ENCODE measurements at regions not wholly inside any gene's neighbourhood (a gene's known extent, or its start where the extent isn't known, plus 50 kb on each side); places are given as distances from the start of the nearest gene placed in this dataset.

DNA sequence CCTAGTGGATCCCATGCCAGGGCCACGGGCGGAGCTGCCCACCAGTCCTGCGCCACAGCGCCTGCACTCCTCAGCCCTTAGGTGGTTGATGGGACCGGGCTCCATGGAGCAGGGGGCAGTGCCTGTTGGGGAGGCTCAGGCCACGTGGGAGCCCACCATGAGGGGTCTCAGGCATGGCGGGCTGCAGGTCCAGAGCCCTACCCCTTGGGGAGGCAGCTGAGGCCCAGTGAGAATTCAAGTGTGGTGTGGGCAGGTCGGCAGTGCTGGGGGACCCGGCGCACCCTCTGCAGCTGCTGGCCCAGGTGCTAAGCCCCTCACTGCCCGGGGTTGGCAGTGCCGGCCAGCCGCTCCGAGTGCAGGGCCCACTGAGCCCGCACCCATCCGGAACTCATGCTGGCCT is 139.8 kb upstream of the LYZL2 start:
- TF ChIP-seq ZNF565 (CRISPR knock-in tag; conservative IDR thresholded peaks at IDR 0.05; ENCODE audit: low read depth) (no peak), OSR1 (CRISPR knock-in tag; IDR thresholded peaks at IDR 0.05) (no peak), BACH2 (CRISPR knock-in tag; IDR thresholded peaks at IDR 0.05; ENCODE audit: borderline replicate concordance) (no peak), CSDC2 (CRISPR knock-in tag; IDR thresholded peaks at IDR 0.05) (no peak), ZNF8 (CRISPR knock-in tag; IDR thresholded peaks at IDR 0.05) (no peak), PPARA (CRISPR knock-in tag; IDR thresholded peaks at IDR 0.05; ENCODE audit: borderline replicate concordance) (no peak), ZFP3 (CRISPR knock-in tag; IDR thresholded peaks at IDR 0.05) (no peak), TCF4 (CRISPR knock-in tag; IDR thresholded peaks at IDR 0.05; ENCODE audit: borderline replicate concordance) (no peak), SNAI2 (CRISPR knock-in tag; IDR thresholded peaks at IDR 0.05) (no peak), ZNF70 (CRISPR knock-in tag; IDR thresholded peaks at IDR 0.05) (no peak), ESRRG (CRISPR knock-in tag; IDR thresholded peaks at IDR 0.05) (no peak)
- TF ChIP-seq, protein P1, sequence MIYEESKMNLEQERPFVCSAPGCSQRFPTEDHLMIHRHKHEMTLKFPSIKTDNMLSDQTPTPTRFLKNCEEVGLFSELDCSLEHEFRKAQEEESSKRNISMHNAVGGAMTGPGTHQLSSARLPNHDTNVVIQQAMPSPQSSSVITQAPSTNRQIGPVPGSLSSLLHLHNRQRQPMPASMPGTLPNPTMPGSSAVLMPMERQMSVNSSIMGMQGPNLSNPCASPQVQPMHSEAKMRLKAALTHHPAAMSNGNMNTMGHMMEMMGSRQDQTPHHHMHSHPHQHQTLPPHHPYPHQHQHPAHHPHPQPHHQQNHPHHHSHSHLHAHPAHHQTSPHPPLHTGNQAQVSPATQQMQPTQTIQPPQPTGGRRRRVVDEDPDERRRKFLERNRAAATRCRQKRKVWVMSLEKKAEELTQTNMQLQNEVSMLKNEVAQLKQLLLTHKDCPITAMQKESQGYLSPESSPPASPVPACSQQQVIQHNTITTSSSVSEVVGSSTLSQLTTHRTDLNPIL (CRISPR knock-in tag; IDR thresholded peaks at IDR 0.05; ENCODE audit: low read depth): no peak
- TF ChIP-seq, protein P2, sequence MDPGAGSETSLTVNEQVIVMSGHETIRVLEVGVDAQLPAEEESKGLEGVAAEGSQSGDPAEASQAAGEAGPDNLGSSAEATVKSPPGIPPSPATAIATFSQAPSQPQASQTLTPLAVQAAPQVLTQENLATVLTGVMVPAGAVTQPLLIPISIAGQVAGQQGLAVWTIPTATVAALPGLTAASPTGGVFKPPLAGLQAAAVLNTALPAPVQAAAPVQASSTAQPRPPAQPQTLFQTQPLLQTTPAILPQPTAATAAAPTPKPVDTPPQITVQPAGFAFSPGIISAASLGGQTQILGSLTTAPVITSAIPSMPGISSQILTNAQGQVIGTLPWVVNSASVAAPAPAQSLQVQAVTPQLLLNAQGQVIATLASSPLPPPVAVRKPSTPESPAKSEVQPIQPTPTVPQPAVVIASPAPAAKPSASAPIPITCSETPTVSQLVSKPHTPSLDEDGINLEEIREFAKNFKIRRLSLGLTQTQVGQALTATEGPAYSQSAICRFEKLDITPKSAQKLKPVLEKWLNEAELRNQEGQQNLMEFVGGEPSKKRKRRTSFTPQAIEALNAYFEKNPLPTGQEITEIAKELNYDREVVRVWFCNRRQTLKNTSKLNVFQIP (CRISPR knock-in tag; IDR thresholded peaks at IDR 0.05; ENCODE audit: borderline replicate concordance, low read depth): no peak
- TF ChIP-seq, protein P3, sequence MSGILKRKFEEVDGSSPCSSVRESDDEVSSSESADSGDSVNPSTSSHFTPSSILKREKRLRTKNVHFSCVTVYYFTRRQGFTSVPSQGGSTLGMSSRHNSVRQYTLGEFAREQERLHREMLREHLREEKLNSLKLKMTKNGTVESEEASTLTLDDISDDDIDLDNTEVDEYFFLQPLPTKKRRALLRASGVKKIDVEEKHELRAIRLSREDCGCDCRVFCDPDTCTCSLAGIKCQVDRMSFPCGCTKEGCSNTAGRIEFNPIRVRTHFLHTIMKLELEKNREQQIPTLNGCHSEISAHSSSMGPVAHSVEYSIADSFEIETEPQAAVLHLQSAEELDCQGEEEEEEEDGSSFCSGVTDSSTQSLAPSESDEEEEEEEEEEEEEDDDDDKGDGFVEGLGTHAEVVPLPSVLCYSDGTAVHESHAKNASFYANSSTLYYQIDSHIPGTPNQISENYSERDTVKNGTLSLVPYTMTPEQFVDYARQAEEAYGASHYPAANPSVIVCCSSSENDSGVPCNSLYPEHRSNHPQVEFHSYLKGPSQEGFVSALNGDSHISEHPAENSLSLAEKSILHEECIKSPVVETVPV (CRISPR knock-in tag; IDR thresholded peaks at IDR 0.05): no peak
- TF ChIP-seq, protein P4, sequence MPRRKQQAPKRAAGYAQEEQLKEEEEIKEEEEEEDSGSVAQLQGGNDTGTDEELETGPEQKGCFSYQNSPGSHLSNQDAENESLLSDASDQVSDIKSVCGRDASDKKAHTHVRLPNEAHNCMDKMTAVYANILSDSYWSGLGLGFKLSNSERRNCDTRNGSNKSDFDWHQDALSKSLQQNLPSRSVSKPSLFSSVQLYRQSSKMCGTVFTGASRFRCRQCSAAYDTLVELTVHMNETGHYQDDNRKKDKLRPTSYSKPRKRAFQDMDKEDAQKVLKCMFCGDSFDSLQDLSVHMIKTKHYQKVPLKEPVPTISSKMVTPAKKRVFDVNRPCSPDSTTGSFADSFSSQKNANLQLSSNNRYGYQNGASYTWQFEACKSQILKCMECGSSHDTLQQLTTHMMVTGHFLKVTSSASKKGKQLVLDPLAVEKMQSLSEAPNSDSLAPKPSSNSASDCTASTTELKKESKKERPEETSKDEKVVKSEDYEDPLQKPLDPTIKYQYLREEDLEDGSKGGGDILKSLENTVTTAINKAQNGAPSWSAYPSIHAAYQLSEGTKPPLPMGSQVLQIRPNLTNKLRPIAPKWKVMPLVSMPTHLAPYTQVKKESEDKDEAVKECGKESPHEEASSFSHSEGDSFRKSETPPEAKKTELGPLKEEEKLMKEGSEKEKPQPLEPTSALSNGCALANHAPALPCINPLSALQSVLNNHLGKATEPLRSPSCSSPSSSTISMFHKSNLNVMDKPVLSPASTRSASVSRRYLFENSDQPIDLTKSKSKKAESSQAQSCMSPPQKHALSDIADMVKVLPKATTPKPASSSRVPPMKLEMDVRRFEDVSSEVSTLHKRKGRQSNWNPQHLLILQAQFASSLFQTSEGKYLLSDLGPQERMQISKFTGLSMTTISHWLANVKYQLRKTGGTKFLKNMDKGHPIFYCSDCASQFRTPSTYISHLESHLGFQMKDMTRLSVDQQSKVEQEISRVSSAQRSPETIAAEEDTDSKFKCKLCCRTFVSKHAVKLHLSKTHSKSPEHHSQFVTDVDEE (CRISPR knock-in tag; IDR thresholded peaks at IDR 0.05): no peak
- TF ChIP-seq, protein P5, sequence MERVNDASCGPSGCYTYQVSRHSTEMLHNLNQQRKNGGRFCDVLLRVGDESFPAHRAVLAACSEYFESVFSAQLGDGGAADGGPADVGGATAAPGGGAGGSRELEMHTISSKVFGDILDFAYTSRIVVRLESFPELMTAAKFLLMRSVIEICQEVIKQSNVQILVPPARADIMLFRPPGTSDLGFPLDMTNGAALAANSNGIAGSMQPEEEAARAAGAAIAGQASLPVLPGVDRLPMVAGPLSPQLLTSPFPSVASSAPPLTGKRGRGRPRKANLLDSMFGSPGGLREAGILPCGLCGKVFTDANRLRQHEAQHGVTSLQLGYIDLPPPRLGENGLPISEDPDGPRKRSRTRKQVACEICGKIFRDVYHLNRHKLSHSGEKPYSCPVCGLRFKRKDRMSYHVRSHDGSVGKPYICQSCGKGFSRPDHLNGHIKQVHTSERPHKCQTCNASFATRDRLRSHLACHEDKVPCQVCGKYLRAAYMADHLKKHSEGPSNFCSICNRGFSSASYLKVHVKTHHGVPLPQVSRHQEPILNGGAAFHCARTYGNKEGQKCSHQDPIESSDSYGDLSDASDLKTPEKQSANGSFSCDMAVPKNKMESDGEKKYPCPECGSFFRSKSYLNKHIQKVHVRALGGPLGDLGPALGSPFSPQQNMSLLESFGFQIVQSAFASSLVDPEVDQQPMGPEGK (CRISPR knock-in tag; IDR thresholded peaks at IDR 0.05; ENCODE audit: borderline replicate concordance): no peak
- no peak for ATAC-seq

DNA sequence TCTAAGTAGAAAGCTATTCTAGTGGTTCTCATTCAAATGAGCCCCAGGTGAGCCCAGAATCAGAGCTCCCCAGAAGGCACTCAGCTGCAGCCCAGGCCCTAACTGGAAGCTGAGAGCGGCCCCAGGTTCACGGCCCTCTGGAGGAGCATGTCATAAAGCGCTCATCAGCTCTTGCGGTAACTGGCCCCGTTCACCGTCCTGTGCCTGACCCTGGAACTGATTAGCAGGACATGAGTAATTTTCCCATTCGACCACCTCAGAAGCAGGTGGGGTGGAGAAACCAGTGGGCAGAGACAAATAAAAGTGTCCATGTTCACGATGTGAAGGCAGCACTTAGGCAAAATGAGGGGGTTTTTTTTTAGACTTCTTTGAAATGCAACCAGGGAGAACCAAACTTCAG is 136.1 kb upstream of the LYZL2 start:
- no peak for TF ChIP-seq SNAI2 (CRISPR knock-in tag; IDR thresholded peaks at IDR 0.05)
- no peak for ATAC-seq

DNA sequence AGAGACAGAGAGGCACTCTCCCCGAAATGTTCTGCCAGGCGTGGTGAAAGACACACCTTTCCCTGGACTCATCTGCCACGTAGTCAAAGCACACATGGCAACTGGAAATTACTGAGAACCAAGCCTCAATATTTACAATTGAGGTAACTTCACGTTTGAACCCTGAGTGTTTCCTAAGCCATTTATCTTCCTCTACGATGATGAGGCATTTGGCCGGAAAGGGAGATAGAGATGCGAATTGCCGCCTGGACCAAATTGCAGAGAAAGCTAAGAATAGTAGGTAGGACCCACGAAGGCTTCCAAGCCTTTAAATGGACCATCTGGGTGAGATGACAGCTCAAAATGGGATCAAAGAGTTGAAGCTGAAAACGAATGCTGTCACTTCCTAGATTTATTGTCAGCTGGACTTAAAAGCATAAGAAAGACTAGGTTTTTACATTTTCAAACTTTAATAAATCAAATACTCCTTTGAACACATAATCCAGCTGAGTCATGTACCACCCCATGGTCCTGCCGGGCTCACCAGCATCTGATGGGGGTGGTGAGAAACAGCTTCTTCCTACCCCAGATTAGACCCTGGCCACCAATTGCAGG is 135.6 kb upstream of the LYZL2 start:
- no peak for TF ChIP-seq GLIS3 (CRISPR knock-in tag; IDR thresholded peaks at IDR 0.05)
- TF ChIP-seq RARB (CRISPR knock-in tag; IDR thresholded peaks at IDR 0.05): no peak
- no peak for TF ChIP-seq ZNF70 (CRISPR knock-in tag; IDR thresholded peaks at IDR 0.05)
- no peak for TF ChIP-seq ARNTL (CRISPR knock-in tag; IDR thresholded peaks at IDR 0.05; ENCODE audit: borderline replicate concordance, low read depth)
- TF ChIP-seq, protein P4 (CRISPR knock-in tag; IDR thresholded peaks at IDR 0.05): no peak
- no peak for TF ChIP-seq TCF4 (CRISPR knock-in tag; IDR thresholded peaks at IDR 0.05; ENCODE audit: borderline replicate concordance)
- TF ChIP-seq ISL1 (CRISPR knock-in tag; IDR thresholded peaks at IDR 0.05): no peak
- no peak for TF ChIP-seq ZFP30 (CRISPR knock-in tag; IDR thresholded peaks at IDR 0.05)
- no peak for TF ChIP-seq ZNF8 (CRISPR knock-in tag; IDR thresholded peaks at IDR 0.05)
- no peak for ATAC-seq

Measured in SK-N-SH treated with all-trans-retinoic acid at 6 μM for 48 hours (cell line).